Spinal cord (tissue), 9 donors: ENCODE measurements at regions not wholly inside any gene's neighbourhood (a gene's known extent, or its start where the extent isn't known, plus 50 kb on each side); places are given as distances from the start of the nearest gene placed in this dataset.

Source experiments
- DNase-seq, 6 donors: peaks; one replicate each; pipeline versions ENCODE4 v3.0.0 to v3.0.0-alpha.2; 2013 to 2015; ENCODE audit warnings: low spot score in 6 of 6, low read depth in 4 of 6
- H3K27ac ChIP-seq: one replicate; pipeline ENCODE4 v1.5.1; 2013; ENCODE audit warnings: low read depth, low read length, control low read depth
- H3K27me3 ChIP-seq: one replicate; pipeline ENCODE4 v1.6.1; 2013; ENCODE audit warnings: low read length; ENCODE audit not compliant: control insufficient read depth, insufficient read depth
- H3K36me3 ChIP-seq: one replicate; pipeline ENCODE4 v1.6.1; 2013; ENCODE audit warnings: low read length; ENCODE audit not compliant: control insufficient read depth, insufficient read depth
- H3K4me1 ChIP-seq: one replicate; pipeline ENCODE4 v1.6.1; 2013; ENCODE audit warnings: low read length; ENCODE audit not compliant: control insufficient read depth, insufficient read depth
- H3K4me3 ChIP-seq: one replicate; pipeline ENCODE4 v1.5.1; 2013; ENCODE audit warnings: low read depth, low read length, control low read depth
- H3K9me3 ChIP-seq: one replicate; pipeline ENCODE4 v1.6.1; 2013; ENCODE audit warnings: low read length; ENCODE audit not compliant: control insufficient read depth, insufficient read depth
- WGBS: methylation state at CpG from one replicate; pipeline ENCODE4 v1.1.5; 2013; ENCODE audit warnings: missing lambda C conversion rate; ENCODE audit not compliant: insufficient coverage; 5-methylcytosine and 5-hydroxymethylcytosine counted together
- donor health status: healthy.

DNA sequence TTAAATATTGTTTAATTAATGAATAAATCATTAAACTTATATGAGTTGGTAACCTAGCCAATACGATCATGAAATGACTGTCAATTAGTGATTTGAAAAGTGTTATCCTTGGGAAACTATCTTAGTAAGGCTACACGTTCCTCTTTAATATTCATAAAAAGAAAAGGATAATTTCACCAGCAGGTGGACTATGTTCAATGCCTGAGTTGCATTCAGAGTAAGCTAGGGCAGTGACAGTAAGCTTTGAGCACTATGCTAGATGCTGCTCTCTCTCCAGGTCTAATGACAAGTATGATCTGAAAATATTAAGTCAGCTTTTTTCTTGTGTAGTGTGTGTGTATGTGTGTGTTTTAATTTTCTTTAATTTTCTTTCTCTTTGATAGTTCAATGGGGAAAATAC, 486.3 kb upstream of the PCDH15 start:
- H3K27ac ChIP-seq, result no peak overlapping the region
- no peak overlapping the region for H3K4me3 ChIP-seq
- no peaks in the 10 kb centered on the region for H3K36me3 ChIP-seq
- H3K9me3 ChIP-seq, result no peaks in the 10 kb centered on the region
- no CpG with 5 or more reads among the region's 2 CpGs for WGBS
- H3K27me3 ChIP-seq, result no peaks in the 10 kb centered on the region
- peak in 1 of 6 donors; percentile 57 for DNase-seq
- no peaks in the 10 kb centered on the region for H3K4me1 ChIP-seq

GRCh38 chr10:55283031-55283430, 482.0 kb upstream of the PCDH15 start:
- DNase-seq, result no peak
- WGBS, result 92% methylated on average over 5 of the region's 5 CpGs
- H3K4me3 ChIP-seq, result no peak overlapping the region

DNA sequence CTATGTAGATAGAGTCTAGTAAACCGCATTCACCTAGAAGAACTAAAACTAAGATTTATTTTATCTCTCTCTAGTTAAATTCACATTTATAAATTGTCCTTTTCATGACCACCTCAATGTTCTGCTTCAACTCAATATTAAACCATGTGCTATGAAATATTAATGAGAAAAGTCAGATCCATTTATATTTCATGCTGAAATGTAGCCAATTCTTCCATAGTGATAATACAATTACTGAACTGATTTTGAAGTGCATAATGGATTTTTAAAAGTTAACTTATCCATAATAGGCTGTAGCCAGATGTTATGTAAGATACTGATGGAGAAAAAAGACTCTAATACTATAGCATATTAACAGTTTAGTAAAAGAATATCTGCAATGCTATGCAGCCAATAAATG, 479.7 kb upstream of the PCDH15 start:
- no peaks in the 10 kb centered on the region for H3K4me1 ChIP-seq
- no peaks in the 10 kb centered on the region for H3K9me3 ChIP-seq
- H3K27ac ChIP-seq, result no peak overlapping the region
- H3K4me3 ChIP-seq, result no peak overlapping the region
- no CpG with 5 or more reads among the region's 1 CpG for WGBS
- H3K27me3 ChIP-seq, result no peaks in the 10 kb centered on the region
- H3K36me3 ChIP-seq, result no peaks in the 10 kb centered on the region
- peak in 1 of 6 donors; percentile 15 for DNase-seq

More at GRCh38 chr10:55283031-55283430, 482.0 kb upstream of the PCDH15 start:
- H3K27me3 ChIP-seq, result no peaks in the 10 kb centered on the region
- no peaks in the 10 kb centered on the region for H3K9me3 ChIP-seq
- H3K27ac ChIP-seq, result no peak overlapping the region
- no peaks in the 10 kb centered on the region for H3K4me1 ChIP-seq
- no peaks in the 10 kb centered on the region for H3K36me3 ChIP-seq

- Histone ChIP-seq H3K36me3 (no peaks in the 10 kb centered on the region), H3K4me1 (no peaks in the 10 kb centered on the region), H3K9me3 (no peaks in the 10 kb centered on the region), H3K27me3 (no peaks in the 10 kb centered on the region), H3K4me3 (no peak overlapping the region), H3K27ac (no peak overlapping the region)
- DNase-seq, result peak in 1 of 6 donors; percentile 60
- no CpG with 5 or more reads among the region's 2 CpGs for WGBS
Observed at GRCh38 chr10:55277549-55277948, 476.5 kb upstream of the PCDH15 start.

GRCh38 chr10:55274367-55274766, 473.3 kb upstream of the PCDH15 start:
- no peak overlapping the region for H3K4me3 ChIP-seq
- DNase-seq, result no peak
- WGBS, result no CpG with 5 or more reads among the region's 2 CpGs
- no peaks in the 10 kb centered on the region for H3K27me3 ChIP-seq
- H3K9me3 ChIP-seq, result no peaks in the 10 kb centered on the region
- no peaks in the 10 kb centered on the region for H3K4me1 ChIP-seq
- H3K36me3 ChIP-seq, result no peaks in the 10 kb centered on the region
- H3K27ac ChIP-seq, result no peak overlapping the region

DNA sequence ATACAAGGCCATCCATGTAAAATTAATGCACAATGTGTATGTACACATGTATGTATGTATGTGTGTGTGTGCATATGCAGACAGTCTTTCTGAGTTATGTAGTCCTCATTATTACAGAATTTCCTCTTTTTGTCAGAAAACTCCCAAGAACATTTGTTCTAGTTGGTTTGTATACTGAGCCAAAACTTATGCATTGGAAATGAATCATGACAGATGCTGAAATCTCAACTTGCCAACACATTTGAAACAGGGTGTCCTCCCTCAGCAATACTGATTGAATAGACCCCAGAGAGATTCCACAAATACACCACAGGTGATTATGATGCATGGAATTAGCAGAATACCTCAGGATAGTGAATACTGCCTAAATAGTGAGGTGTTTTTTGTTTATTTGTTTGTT, 472.9 kb upstream of the PCDH15 start:
- no peaks in the 10 kb centered on the region for H3K36me3 ChIP-seq
- DNase-seq, result peak in 1 of 6 donors; percentile 81
- no peaks in the 10 kb centered on the region for H3K9me3 ChIP-seq
- no peak overlapping the region for H3K27ac ChIP-seq
- no peaks in the 10 kb centered on the region for H3K27me3 ChIP-seq
- no peak overlapping the region for H3K4me3 ChIP-seq
- H3K4me1 ChIP-seq, result no peaks in the 10 kb centered on the region

DNA sequence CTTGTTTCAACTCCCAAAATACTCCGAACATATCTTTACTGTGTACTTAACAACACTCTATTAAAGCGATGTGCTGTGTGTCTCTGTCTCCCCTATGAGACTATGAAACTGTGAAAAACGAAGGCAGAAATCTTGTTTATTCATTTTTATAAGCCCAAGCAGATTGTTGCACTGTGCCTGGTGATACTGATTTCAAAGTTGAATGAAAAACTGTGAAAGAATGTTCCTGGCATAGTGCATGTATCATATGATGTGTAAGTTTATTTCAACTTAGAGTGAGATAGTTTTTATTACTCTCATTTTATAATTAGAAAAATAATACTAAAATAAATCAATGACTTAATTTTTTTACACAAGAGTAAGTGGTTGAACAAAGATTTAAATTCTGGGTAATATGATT, 471.9 kb upstream of the PCDH15 start:
- Histone ChIP-seq H3K9me3 (no peaks in the 10 kb centered on the region), H3K27ac (no peak overlapping the region), H3K27me3 (no peaks in the 10 kb centered on the region), H3K4me1 (no peaks in the 10 kb centered on the region), H3K36me3 (no peaks in the 10 kb centered on the region), H3K4me3 (no peak overlapping the region)
- peak in 1 of 6 donors; percentile 57 for DNase-seq
- no CpG with 5 or more reads among the region's 3 CpGs for WGBS

GRCh38 chr10:55266797-55267196, 465.8 kb upstream of the PCDH15 start:
- H3K27me3 ChIP-seq, result no peaks in the 10 kb centered on the region
- no peak for DNase-seq
- 100% methylated on average over 2 of the region's 4 CpGs for WGBS
- no peaks in the 10 kb centered on the region for H3K9me3 ChIP-seq
- no peak overlapping the region for H3K4me3 ChIP-seq
- no peak overlapping the region for H3K27ac ChIP-seq
- no peaks in the 10 kb centered on the region for H3K4me1 ChIP-seq
- H3K36me3 ChIP-seq, result no peaks in the 10 kb centered on the region

- no peaks in the 10 kb centered on the region for H3K4me1 ChIP-seq
- no peak overlapping the region for H3K27ac ChIP-seq
- H3K36me3 ChIP-seq, result no peaks in the 10 kb centered on the region
- WGBS, result 95% methylated on average over 2 of the region's 5 CpGs
- DNase-seq, result no peak
- H3K9me3 ChIP-seq, result no peaks in the 10 kb centered on the region
- H3K27me3 ChIP-seq, result no peaks in the 10 kb centered on the region
- H3K4me3 ChIP-seq, result no peak overlapping the region
Observed at GRCh38 chr10:55263327-55263726, 462.3 kb upstream of the PCDH15 start.

DNA sequence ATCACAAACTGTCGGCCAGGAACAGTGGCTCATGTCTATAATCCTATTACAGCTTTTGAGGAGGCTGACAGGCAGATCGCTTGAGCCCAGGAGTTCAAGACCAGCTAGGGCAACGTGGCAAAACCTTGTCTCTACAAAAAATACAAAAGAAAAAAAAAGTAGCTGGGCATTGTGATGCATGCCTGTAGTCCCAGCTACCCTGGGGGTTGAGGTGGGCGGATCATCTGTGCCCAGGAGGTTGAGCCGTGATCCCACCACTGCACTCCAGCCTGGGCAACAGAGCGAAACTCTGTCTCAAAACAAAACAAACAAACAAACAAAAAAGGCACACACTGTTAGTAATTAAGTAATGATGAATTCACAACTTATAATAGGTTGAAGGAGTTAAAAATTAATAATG, 441.5 kb upstream of the PCDH15 start:
- Histone ChIP-seq H3K36me3 (no peaks in the 10 kb centered on the region), H3K4me1 (no peaks in the 10 kb centered on the region), H3K27me3 (no peaks in the 10 kb centered on the region), H3K27ac (no peak overlapping the region), H3K4me3 (no peak overlapping the region), H3K9me3 (no peaks in the 10 kb centered on the region)
- DNase-seq, result no peak
- WGBS, result no CpG with 5 or more reads among the region's 6 CpGs
